ENCODE measurements at regions not wholly inside any gene's neighbourhood (a gene's known extent, or its start where the extent isn't known, plus 50 kb on each side); places are given as distances from the start of the nearest gene placed in this dataset.
A peak's percentile ranks its signal among the peaks of the same experiment; 100 is the strongest.
"Not testable (repeated sequence)": the region's sequence is repeated elsewhere in the genome, so short reads cannot be mapped to it uniquely, and the experiment has no call there.

DNA sequence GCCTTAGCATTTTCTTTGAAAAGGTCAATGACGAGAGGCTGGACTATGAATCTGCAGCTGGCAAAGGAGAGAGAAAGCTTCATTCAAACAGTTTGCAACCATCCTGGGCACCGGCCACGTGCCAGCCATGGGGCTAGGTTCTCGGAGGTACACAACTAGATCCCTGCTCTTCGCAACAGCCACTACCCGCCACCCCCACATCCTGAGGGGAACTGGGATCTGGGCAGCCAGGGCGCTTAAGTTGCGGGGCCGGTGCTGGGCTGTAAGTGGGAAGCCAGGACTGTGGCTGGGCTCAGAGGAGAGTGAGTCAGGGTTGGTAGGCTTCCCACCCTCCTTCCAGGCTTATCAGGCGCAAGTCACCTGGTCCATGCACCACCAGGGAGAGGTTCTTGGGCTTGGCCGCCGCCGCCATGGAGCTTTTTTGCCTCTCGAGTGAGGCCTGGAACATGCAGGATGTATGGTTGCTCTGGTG is 95.0 kb upstream of the TERB2 start:
- TF ChIP-seq JUND (IDR thresholded peaks at IDR 0.05; ENCODE audit: low read depth) = no peak
- DNase-seq (ENCODE audit: low read depth in 1 of 2, low spot score in 1 of 2) = no peak
- in situ Hi-C loops (cut with HindIII; ENCODE audit: low pct_unique_long_range_greater_than_20kb, low sequenced_read_pairs) = no loop called here

DNA sequence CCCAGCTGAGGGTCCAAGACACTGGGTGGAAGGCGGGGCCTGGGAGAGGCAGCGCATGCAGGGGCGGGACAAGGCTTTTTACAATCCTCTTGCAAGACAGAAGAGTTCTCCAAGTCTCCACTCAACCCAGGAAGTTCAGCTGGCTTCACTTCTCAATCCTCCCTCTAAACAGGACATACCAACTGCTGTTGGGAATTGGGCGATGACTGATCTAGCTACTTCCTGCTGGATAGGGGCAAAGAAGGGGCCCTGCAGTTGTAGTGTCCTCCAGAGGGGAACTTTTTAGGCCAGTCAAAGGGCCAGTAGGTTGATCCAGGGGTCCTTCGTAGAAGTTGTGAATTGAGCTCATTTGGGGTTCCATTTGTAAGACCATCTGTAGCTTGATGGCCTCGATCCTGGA is 94.6 kb upstream of the TERB2 start:
- TF ChIP-seq JUND (IDR thresholded peaks at IDR 0.05; ENCODE audit: low read depth) = no peak
- in situ Hi-C loops (cut with HindIII; ENCODE audit: low pct_unique_long_range_greater_than_20kb, low sequenced_read_pairs) = no loop called here
- no peak for DNase-seq (ENCODE audit: low read depth in 1 of 2, low spot score in 1 of 2)

- peak in 1 of 2 experiments; percentile 64 for DNase-seq (ENCODE audit: low read depth in 1 of 2, low spot score in 1 of 2)
- in situ Hi-C loops (cut with HindIII; ENCODE audit: low pct_unique_long_range_greater_than_20kb, low sequenced_read_pairs) = not testable (repeated sequence)
Observed at GRCh38 chr15:44862866-44863265, 93.6 kb upstream of the TERB2 start.

GRCh38 chr15:44868100-44868499 is 88.4 kb upstream of the TERB2 start:
- in situ Hi-C loops (cut with HindIII; ENCODE audit: low pct_unique_long_range_greater_than_20kb, low sequenced_read_pairs) = not testable (repeated sequence)

DNA sequence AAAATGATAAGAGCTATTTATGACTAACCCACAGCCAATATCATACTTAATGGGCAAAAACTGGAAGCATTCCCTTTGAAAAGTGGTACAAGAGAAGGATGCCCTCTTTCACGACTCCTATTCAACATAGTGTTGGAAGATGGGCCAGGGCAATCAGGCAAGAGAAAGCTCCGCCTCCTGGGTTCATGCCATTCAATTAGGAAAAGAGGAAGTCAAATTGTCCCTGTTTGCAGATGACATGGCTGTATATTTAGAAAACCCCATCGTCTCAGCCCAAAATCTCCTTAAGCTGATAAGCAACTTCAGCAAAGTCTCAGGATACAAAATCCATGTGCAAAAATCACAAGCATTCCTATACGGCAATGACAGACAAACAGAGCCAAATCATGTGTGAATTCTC is 86.4 kb upstream of the TERB2 start:
- in situ Hi-C loops (cut with HindIII; ENCODE audit: low pct_unique_long_range_greater_than_20kb, low sequenced_read_pairs); DNase-seq (ENCODE audit: low read depth in 1 of 2, low spot score in 1 of 2): not testable (repeated sequence)

More at GRCh38 chr15:44868100-44868499, 88.4 kb upstream of the TERB2 start:
- DNase-seq (ENCODE audit: low read depth in 1 of 2, low spot score in 1 of 2) = not testable (repeated sequence)

DNA sequence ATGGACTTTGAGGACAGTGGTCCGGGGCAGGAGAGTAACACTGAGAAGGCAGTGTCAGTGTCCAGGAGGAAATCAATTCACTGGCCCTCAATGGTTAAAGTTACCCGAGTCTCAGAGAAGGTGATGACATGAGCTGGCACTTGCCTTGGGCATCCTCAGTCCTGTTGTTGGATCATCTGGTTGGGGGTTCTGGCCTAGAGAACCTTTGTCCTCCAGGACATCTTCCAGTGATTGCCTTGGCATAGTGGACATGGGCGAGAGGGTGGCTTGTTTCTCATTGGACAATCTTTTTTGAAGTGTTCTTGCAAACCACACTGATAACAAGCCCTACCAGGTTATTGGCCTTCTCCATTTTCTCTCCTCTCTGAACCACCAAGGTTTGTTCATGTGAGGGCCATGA is 83.4 kb upstream of the TERB2 start:
- DNase-seq (ENCODE audit: low read depth in 1 of 2, low spot score in 1 of 2) = no peak
- in situ Hi-C loops (cut with HindIII; ENCODE audit: low pct_unique_long_range_greater_than_20kb, low sequenced_read_pairs) = no loop called here
- no peak for TF ChIP-seq JUND (IDR thresholded peaks at IDR 0.05; ENCODE audit: low read depth)

GRCh38 chr15:44879066-44879465 is 77.4 kb upstream of the TERB2 start:
- DNase-seq (ENCODE audit: low read depth in 1 of 2, low spot score in 1 of 2) = no peak
- in situ Hi-C loops (cut with HindIII; ENCODE audit: low pct_unique_long_range_greater_than_20kb, low sequenced_read_pairs) = no loop called here
- no peak for TF ChIP-seq JUND (IDR thresholded peaks at IDR 0.05; ENCODE audit: low read depth)

DNA sequence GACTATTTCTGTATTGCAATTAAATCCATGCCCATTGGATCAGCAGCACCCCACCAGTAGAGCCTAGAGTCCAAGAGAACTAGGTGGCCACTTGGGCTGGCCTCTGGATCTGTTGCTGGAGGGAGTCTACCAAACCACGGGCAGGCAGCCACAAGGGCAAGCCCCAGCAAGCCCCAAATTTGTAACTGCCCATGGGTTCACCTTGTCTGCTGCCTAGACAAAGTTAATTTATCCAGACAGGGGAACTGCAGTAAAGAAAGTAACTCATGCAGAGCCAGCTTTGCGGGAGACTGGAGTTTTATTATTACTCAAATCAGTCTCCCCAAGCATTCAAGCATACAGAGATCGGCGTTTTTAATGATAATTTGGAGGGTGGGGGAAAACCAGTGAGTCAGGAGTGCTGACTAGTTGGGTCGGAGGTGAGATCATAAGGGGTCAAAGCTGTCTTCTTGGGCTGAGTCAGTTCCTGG is 74.0 kb upstream of the TERB2 start:
- in situ Hi-C loops (cut with HindIII; ENCODE audit: low pct_unique_long_range_greater_than_20kb, low sequenced_read_pairs) = no loop called here
- no peak for DNase-seq (ENCODE audit: low read depth in 1 of 2, low spot score in 1 of 2)
- no peak for TF ChIP-seq JUND (IDR thresholded peaks at IDR 0.05; ENCODE audit: low read depth)

DNA sequence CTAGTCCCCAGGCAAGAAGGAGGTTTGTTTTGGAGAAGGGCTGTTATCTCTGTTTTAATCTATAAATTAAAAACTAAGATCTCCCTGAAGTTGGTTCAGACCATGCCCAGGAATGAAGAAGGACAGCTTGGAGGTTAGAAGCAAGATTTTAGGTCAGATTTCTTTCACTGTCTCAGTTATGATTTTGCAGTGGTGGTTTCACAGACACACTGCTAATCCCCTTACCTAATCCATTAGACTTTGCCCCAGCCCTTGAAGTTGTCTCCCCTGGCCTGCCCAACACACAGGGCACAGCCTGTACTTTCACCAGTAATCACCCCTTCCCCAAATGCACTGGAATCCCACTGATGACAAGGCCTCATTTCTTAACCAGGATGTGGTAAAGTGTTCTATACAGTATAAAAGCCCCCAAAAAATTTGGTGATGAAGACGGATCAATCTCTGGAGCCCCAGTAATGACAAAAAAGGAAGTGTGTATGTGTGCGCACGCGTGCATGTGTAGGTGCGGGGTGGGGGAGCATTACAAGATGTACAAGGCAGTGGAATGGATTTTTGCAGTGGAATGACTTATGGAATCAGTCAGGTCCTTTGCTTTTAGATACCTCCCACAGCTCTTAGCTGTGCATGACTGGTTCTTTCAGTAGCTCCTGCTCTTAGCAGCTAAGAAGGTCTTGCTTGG is 73.1 kb upstream of the TERB2 start:
- DNase-seq (ENCODE audit: low read depth in 1 of 2, low spot score in 1 of 2) = no peak
- no peak for TF ChIP-seq JUND (IDR thresholded peaks at IDR 0.05; ENCODE audit: low read depth)
- in situ Hi-C loops (cut with HindIII; ENCODE audit: low pct_unique_long_range_greater_than_20kb, low sequenced_read_pairs) = no loop called here

GRCh38 chr15:44898890-44899651 is 57.4 kb upstream of the TERB2 start:
- in situ Hi-C loops (cut with HindIII; ENCODE audit: low pct_unique_long_range_greater_than_20kb, low sequenced_read_pairs); DNase-seq (ENCODE audit: low read depth in 1 of 2, low spot score in 1 of 2): not testable (repeated sequence)

DNA sequence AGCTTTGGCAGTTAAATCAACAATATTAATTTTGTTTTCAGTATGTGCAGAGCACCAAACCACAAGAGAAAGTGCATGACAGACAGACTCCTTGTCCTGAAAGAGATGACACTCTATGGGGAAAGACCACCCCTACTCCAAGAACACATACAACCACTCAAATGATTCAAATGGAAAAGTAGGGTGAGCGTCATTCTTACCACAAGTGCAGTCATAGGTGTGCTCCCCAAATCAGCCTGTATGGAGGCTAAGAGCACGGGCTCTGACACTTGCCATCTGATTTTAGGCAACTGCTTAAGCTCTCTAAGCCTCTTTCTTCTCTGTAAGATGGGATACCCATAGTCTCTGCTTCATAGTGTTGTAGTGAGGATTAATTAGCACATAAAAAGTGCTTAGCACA is 56.7 kb upstream of the TERB2 start:
- DNase-seq (ENCODE audit: low read depth in 1 of 2, low spot score in 1 of 2); in situ Hi-C loops (cut with HindIII; ENCODE audit: low pct_unique_long_range_greater_than_20kb, low sequenced_read_pairs): not testable (repeated sequence)

- DNase-seq (ENCODE audit: low read depth in 1 of 2, low spot score in 1 of 2); in situ Hi-C loops (cut with HindIII; ENCODE audit: low pct_unique_long_range_greater_than_20kb, low sequenced_read_pairs): not testable (repeated sequence)
Observed at GRCh38 chr15:44900796-44901195, 55.7 kb upstream of the TERB2 start.

- in situ Hi-C loops (cut with HindIII; ENCODE audit: low pct_unique_long_range_greater_than_20kb, low sequenced_read_pairs); DNase-seq (ENCODE audit: low read depth in 1 of 2, low spot score in 1 of 2): not testable (repeated sequence)
Observed at GRCh38 chr15:44903281-44903680, 53.2 kb upstream of the TERB2 start.

DNA sequence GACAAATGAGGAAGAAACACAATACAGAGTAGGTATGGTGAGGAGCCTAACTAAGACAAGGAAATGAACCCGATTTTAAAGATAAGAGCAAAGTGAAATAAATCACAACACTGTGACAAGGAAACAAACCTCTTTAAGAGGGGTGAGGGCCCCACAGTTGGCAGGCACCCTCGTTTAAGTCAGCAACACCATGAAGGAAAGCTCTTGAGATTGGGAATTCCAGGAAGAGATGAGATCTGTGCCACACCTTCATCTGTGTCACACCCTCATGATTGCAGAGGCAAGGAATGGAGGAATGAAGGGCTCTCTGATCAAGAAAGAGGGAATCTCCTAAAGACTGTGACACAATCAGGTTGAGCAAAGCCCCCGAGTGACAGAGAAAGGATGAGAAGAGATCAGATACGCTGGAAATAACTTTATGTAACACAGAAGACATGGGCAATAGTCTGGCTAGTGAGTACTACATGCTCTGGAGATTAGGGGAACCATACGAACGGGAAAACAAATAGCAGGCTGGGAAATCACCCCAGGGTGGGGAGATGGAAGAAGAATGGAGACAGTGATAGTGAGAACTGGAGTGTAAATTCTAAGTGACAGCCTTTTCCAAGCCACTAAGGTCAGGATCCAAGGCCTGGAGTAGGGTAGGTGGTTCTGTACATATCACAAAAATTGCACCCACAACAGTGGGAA is 51.7 kb upstream of the TERB2 start:
- in situ Hi-C loops (cut with HindIII; ENCODE audit: low pct_unique_long_range_greater_than_20kb, low sequenced_read_pairs); DNase-seq (ENCODE audit: low read depth in 1 of 2, low spot score in 1 of 2): not testable (repeated sequence)

All from T47D (cell line).